PC-9 (cell line): ENCODE measurements at regions not wholly inside any gene's neighbourhood (a gene's known extent, or its start where the extent isn't known, plus 50 kb on each side); places are given as distances from the start of the nearest gene placed in this dataset.
"Not testable (repeated sequence)": the region's sequence is repeated elsewhere in the genome, so short reads cannot be mapped to it uniquely, and the experiment has no call there.

ENCODE experiments used
- BruUV-seq: library from RNA; stranded (reverse); fragments of 400-500 nt; replicated peaks from 2 replicates; lab custom pipeline; 2021; lab: Mats Ljungman, UMichigan
- CTCF ChIA-PET: fragments of 300-600 bp; sonication (Branson Sonifier 250); formaldehyde crosslinking; loops from one replicate; lab custom pipeline; 2022; ENCODE audit warnings: antibody characterized with exemption; lab: Charles Lee
- POLR2A ChIA-PET: fragments of 300-600 bp; sonication (Branson Sonifier 250); formaldehyde crosslinking; loops from one replicate; lab custom pipeline; 2022; ENCODE audit warnings: antibody characterized with exemption; ENCODE audit not compliant: unreplicated experiment; lab: Charles Lee
- DNase-seq, 2 experiments: peaks; one replicate each; pipeline versions ENCODE4 v3.0.0 to v3.0.0-alpha.2; 2015 to 2022; ENCODE audit warnings: mixed read lengths in 1 of 2
- H2AFZ ChIP-seq: fragments of 200-600 bp; sonication (generic); 2 replicates; pipeline ENCODE4 v1.8.1; 2017; ENCODE audit warnings: antibody characterized with exemption
- H3F3A ChIP-seq: fragments of 200-600 bp; sonication (generic); 2 replicates; pipeline ENCODE4 v1.8.1; 2017; ENCODE audit warnings: antibody characterized with exemption, mild to moderate bottlenecking, low read depth; ENCODE audit not compliant: insufficient read depth
- H3K27ac ChIP-seq: fragments of 200-600 bp; sonication (generic); 2 replicates; pipeline ENCODE4 v1.6.1; 2016; ENCODE audit warnings: mixed run types
- H3K27me3 ChIP-seq: fragments of 200-600 bp; sonication (generic); 2 replicates; pipeline ENCODE4 v1.6.1; 2016; ENCODE audit warnings: low read depth, mixed run types; ENCODE audit not compliant: insufficient read depth
- H3K36me3 ChIP-seq: fragments of 200-600 bp; sonication (generic); 2 replicates; pipeline ENCODE4 v1.6.1; 2016; ENCODE audit warnings: low read depth, mixed run types
- H3K4me1 ChIP-seq: fragments of 200-600 bp; sonication (generic); replicated peaks from 2 replicates; pipeline ENCODE4 v1.6.1; 2016; ENCODE audit warnings: mixed run types; ENCODE audit not compliant: insufficient read depth
- H3K4me2 ChIP-seq: fragments of 200-600 bp; sonication (generic); 2 replicates; pipeline ENCODE4 v1.6.1; 2017; ENCODE audit warnings: mixed run types
- H3K4me3 ChIP-seq: fragments of 200-600 bp; sonication (generic); 2 replicates; pipeline ENCODE4 v1.6.1; 2016; ENCODE audit warnings: mixed run types
- H3K79me2 ChIP-seq: fragments of 200-600 bp; sonication (generic); 2 replicates; pipeline ENCODE4 v1.6.1; 2017; ENCODE audit warnings: low read depth, mixed run types
- H3K9me2 ChIP-seq: fragments of 200-600 bp; sonication (generic); 2 replicates; pipeline ENCODE4 v1.8.1; 2017; ENCODE audit warnings: mild to moderate bottlenecking; ENCODE audit not compliant: insufficient read depth
- H3K9me3 ChIP-seq: fragments of 200-600 bp; sonication (generic); 2 replicates; pipeline ENCODE4 v1.8.1; 2016; ENCODE audit warnings: low read depth; ENCODE audit not compliant: insufficient read depth
- H4K20me1 ChIP-seq: fragments of 200-600 bp; sonication (generic); 2 replicates; pipeline ENCODE4 v1.8.1; 2017; ENCODE audit not compliant: insufficient read depth
- CTCF ChIP-seq: fragments of 200-600 bp; sonication (generic); conservative IDR thresholded peaks from 2 replicates; pipeline ENCODE4 v1.6.1; 2017; ENCODE audit warnings: mixed run types, antibody characterized with exemption, mild to moderate bottlenecking, moderate library complexity
- EZH2 ChIP-seq: fragments of 200-600 bp; sonication (generic); IDR thresholded peaks from 2 replicates; pipeline ENCODE4 v1.8.0; 2017; ENCODE audit warnings: antibody characterized with exemption, low read depth
- intact Hi-C: fragments of 100-400 bp; cut with micrococcal nuclease; formaldehyde crosslinking; loops from one replicate; pipeline ENCODE4 v1.10.0; 2022; ENCODE audit not compliant: unreplicated experiment

GRCh38 chr2:226295681-226296080 is 503.9 kb downstream of the IRS1 start:
- Histone ChIP-seq H3K36me3 (no peaks in the 10 kb centered on the region), H3F3A (no peaks in the 10 kb centered on the region), H3K27me3 (no peaks in the 10 kb centered on the region), H3K79me2 (no peaks in the 10 kb centered on the region), H3K4me3 (no peak overlapping the region), H3K9me3 (peaks cover 2% of the 10 kb centered on the region), H4K20me1 (no peaks in the 10 kb centered on the region), H3K4me1 (no peaks in the 10 kb centered on the region), H3K4me2 (no peak overlapping the region), H2AFZ (no peak overlapping the region), H3K9me2 (no peaks in the 10 kb centered on the region), H3K27ac (no peak overlapping the region)
- intact Hi-C loops = no loop called here
- POLR2A ChIA-PET = no interaction called here
- TF ChIP-seq EZH2 (no peak), CTCF (no peak)
- DNase-seq = no peak
- BruUV-seq = no TSS peak
- CTCF ChIA-PET = no interaction called here

GRCh38 chr2:226295123-226295522 is 504.5 kb downstream of the IRS1 start:
- ChIA-PET POLR2A (no interaction called here), CTCF (no interaction called here)
- H3K79me2 ChIP-seq = no peaks in the 10 kb centered on the region
- DNase-seq = no peak
- H3K36me3 ChIP-seq = no peaks in the 10 kb centered on the region
- no peaks in the 10 kb centered on the region for H3F3A ChIP-seq
- TF ChIP-seq CTCF = no peak
- no peak for TF ChIP-seq EZH2
- no peak overlapping the region for H3K4me3 ChIP-seq
- intact Hi-C loops = no loop called here
- BruUV-seq = no TSS peak
- H3K27me3 ChIP-seq = no peaks in the 10 kb centered on the region
- no peak overlapping the region for H3K27ac ChIP-seq
- H3K4me1 ChIP-seq = no peaks in the 10 kb centered on the region
- H4K20me1 ChIP-seq = no peaks in the 10 kb centered on the region
- H2AFZ ChIP-seq = no peak overlapping the region
- H3K9me3 ChIP-seq = peaks cover 5% of the 10 kb centered on the region
- no peaks in the 10 kb centered on the region for H3K9me2 ChIP-seq
- H3K4me2 ChIP-seq = no peak overlapping the region

GRCh38 chr2:226291281-226291680 is 508.3 kb downstream of the IRS1 start:
- H4K20me1 ChIP-seq, H3K9me3 ChIP-seq, H3K4me3 ChIP-seq, POLR2A ChIA-PET, intact Hi-C loops, H3K9me2 ChIP-seq, H3K4me2 ChIP-seq, H3K4me1 ChIP-seq, H3F3A ChIP-seq, H3K79me2 ChIP-seq, H2AFZ ChIP-seq, DNase-seq, H3K36me3 ChIP-seq, BruUV-seq, CTCF ChIA-PET, H3K27ac ChIP-seq, H3K27me3 ChIP-seq: not testable (repeated sequence)

- Histone ChIP-seq H3K4me1 (peaks cover 17% of the 10 kb centered on the region), H3K9me3 (peaks cover 8% of the 10 kb centered on the region; the same call in 1 of the 2 replicates), H3K9me2 (no peaks in the 10 kb centered on the region), H3F3A (0 out of 2 replicates have a peak, but pooled peaks cover 3% of the 10 kb centered on the region), H4K20me1 (no peaks in the 10 kb centered on the region), H3K27me3 (no peaks in the 10 kb centered on the region), H3K4me2 (no peak overlapping the region), H3K36me3 (no peaks in the 10 kb centered on the region), H3K4me3 (no peak overlapping the region), H3K27ac (no peak overlapping the region), H3K79me2 (no peaks in the 10 kb centered on the region), H2AFZ (no peak overlapping the region)
- intact Hi-C loops = no loop called here
- CTCF ChIA-PET = no interaction called here
- DNase-seq = no peak
- POLR2A ChIA-PET = no interaction called here
- no peak for TF ChIP-seq EZH2
- no peak for TF ChIP-seq CTCF
- BruUV-seq = no TSS peak
Observed at GRCh38 chr2:226286916-226287315, 512.7 kb downstream of the IRS1 start.
